ENCODE measurements at regions not wholly inside any gene's neighbourhood (a gene's known extent, or its start where the extent isn't known, plus 50 kb on each side); places are given as distances from the start of the nearest gene placed in this dataset.
"Not testable (repeated sequence)": the region's sequence is repeated elsewhere in the genome, so short reads cannot be mapped to it uniquely, and the experiment has no call there.

DNA sequence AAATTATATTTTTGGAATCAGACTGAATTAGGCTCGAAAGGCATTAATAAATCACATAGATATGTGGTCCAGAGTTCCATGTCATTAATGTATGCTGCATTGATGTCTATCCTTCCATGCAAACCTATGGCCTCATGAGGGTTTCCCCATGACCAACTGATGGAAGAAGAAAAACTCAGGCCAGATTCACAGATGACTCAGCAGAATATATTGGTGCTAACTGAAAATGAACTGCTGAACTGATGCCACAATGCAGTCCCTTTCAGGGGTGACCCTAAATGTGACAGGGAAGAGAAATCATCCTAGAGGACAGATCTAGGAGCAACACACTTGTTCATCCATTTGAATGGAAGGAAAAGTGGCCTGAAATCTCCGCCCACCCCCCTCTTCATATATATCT, 110.5 kb upstream of the KCND3 start:
- no peak for DNase-seq (ENCODE audit: low read depth in 2 of 2)

GRCh38 chr1:112105557-112105956, 116.1 kb upstream of the KCND3 start:
- no peak for DNase-seq (ENCODE audit: low read depth in 2 of 2)

DNA sequence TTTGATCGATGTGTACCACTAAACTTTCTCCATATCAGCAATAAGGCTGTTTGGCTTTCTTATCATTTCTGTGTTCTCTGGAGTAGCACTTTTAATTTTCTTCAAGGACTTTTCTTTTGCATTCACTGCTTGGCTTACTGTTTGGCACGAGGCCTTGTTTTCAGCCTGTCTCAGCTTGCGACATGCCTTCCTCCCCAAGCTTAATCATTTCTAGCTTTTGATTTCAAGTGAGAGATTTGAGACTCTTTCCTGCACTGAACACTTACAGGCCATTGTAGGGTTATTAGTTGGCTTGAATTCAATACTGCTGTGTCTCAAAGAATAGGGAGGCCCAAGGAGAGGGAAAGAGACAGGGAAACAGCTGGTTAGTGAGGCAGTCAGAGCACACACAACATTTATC, 120.6 kb upstream of the KCND3 start:
- DNase-seq (ENCODE audit: low read depth in 2 of 2) = no peak

DNA sequence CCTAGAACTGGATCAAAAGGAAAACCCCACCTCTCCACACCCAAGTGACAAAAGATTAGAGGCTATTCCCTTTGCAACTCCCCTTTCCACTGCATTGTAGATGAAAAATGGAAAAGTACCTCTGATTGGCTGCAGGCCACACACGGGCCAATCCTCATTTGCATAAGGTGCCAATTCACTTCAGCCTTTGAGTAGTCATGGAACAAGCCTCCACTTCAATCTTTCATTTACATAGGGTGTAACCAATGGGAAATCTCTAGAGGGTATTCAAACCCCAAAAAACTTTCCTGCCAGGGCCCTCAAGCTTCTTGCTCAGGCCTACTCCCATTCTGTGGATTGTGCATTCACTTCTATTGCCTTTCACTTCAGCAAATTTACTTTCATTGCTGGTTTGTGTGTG, 122.3 kb upstream of the KCND3 start:
- no peak for DNase-seq (ENCODE audit: low read depth in 2 of 2)

DNA sequence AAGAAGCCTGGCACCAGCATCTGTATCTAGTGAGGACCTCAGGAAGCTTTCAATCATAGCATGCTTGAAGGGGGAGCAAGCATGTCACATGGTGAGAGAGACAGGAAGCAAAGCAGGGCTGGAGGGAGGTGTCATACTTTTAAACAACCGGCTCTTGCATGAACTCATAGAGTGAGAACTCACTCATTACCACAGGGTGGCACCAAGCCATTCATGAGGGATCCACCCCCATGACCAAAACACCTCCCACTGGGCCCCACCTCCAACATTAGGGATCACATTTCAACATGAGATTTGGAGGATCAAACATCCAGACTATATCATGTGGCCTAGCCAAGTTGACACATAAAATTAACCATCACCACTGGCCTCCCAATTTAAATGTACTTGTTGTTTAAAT, 125.1 kb upstream of the KCND3 start:
- no peak for DNase-seq (ENCODE audit: low read depth in 2 of 2)

GRCh38 chr1:112126598-112126997, 137.1 kb upstream of the KCND3 start:
- no peak for DNase-seq (ENCODE audit: low read depth in 2 of 2)

DNA sequence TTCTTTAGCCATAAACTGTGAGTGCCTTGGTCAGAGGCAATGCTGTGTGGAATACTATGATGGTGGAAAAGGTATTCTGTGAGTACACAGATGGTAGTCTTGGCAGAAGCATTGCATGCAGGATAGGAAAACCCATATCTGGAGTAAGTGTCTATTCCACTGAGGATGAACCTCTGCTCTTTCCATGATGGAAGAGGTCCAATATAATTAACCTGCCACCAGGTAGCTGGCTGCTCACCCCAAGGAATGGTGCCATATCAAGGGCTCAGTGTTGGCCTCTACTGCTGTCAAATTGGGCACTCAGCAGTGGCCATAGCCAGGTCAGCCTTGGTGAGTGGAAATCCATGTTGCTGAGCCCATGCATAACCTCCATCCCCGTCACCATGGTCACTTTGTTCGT, 138.1 kb upstream of the KCND3 start:
- not testable (repeated sequence) for DNase-seq (ENCODE audit: low read depth in 2 of 2)

DNA sequence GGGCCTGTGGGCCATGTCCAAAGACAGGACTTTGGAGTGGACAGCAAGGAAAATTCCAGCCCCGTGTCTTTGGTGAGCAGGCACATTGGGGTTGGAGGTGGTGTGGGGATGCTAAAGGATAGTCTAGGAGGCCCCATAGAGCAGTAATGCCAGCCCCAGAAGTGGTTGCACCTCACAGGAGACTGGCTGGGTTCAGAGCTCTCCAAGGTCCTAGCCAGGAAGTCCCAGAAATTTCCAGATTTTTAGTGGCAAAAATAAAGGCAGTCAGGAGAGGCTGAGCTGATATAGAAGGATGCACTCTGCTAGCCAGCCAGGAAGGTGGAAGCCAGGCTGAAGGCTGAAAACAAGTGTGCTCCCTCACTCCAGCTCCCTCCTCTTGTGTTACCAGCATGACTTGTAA, 144.0 kb upstream of the KCND3 start:
- DNase-seq (ENCODE audit: low read depth in 2 of 2) = no peak

- DNase-seq (ENCODE audit: low read depth in 2 of 2) = no peak
These were observed 151.3 kb upstream of the KCND3 start for GRCh38 chr1:112140743-112141142.

- no peak for DNase-seq (ENCODE audit: low read depth in 2 of 2)
These were observed 151.8 kb upstream of the KCND3 start for GRCh38 chr1:112141301-112141700.

GRCh38 chr1:112141923-112142322, 152.5 kb upstream of the KCND3 start:
- no peak for DNase-seq (ENCODE audit: low read depth in 2 of 2)

DNA sequence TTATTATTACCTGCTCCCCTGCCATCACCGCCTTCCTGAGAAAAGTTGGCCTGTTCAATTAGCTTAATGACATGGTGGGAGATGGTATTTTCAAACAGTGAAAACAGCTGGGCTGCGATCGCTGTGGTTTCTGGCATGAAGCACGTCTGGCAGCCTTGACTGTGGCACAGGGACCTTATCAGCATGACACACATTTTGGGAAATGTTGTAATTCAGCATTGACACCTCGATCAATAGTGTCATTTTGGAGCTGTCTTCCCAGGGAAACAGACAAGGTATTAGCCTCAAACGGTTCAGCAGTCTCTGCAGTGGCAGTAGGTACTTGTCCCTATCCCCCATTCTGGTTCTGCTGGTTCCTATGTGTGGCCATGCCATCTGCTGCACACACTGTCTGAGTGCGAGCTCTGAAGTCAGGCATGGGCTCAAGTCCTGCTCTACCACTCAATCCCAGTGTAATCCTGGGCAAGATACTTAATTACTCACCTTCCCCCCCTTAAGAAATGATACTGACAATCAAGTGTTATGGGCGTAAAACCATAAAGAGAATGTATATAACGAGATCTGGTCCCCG, 154.5 kb upstream of the KCND3 start:
- no peak for DNase-seq (ENCODE audit: low read depth in 2 of 2)

GRCh38 chr1:112144733-112145426, 155.4 kb upstream of the KCND3 start:
- no peak for DNase-seq (ENCODE audit: low read depth in 2 of 2)

- DNase-seq (ENCODE audit: low read depth in 2 of 2) = no peak
These were observed 156.8 kb upstream of the KCND3 start for GRCh38 chr1:112146201-112146715.

DNA sequence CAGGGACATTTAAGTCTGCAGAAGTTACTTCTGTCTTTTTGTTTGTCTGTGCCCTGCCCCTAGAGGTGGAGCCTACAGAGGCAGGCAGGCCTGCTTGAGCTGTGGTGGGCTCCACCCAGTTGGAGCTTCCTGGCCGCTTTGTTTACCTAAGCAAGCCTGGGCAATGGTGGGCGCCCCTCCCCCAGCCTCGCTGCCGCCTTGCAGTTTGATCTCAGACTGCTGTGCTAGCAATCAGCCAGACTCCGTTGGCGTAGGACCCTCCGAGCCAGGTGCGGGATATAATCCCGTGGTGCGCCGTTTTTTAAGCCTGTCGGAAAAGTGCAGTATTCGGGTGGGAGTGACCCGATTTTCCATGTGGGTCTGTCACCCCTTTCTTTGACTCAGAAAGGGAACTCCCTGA, 170.7 kb upstream of the KCND3 start:
- not testable (repeated sequence) for DNase-seq (ENCODE audit: low read depth in 2 of 2)

GRCh38 chr1:112165375-112165774, 175.9 kb upstream of the KCND3 start:
- no peak for DNase-seq (ENCODE audit: low read depth in 2 of 2)

DNA sequence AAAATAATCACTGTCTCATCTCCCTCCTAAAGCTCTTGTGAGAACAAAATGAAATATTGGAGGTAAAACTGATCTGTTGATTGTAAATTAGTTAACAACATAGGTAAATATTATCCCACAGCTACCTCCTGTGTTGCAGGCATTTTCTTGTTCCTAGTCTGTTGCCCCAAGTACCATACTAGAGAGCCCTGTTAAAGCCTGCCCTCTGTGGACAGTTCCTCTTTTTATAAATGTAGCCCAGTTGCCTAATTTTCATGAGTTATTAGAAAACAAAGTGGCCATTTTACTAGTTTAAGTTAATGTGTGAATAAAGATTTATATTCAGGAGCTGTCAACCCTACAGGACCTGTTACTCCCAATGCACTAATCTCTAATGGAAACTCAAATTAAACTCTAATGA, 180.0 kb upstream of the KCND3 start:
- DNase-seq (ENCODE audit: low read depth in 2 of 2) = no peak

DNA sequence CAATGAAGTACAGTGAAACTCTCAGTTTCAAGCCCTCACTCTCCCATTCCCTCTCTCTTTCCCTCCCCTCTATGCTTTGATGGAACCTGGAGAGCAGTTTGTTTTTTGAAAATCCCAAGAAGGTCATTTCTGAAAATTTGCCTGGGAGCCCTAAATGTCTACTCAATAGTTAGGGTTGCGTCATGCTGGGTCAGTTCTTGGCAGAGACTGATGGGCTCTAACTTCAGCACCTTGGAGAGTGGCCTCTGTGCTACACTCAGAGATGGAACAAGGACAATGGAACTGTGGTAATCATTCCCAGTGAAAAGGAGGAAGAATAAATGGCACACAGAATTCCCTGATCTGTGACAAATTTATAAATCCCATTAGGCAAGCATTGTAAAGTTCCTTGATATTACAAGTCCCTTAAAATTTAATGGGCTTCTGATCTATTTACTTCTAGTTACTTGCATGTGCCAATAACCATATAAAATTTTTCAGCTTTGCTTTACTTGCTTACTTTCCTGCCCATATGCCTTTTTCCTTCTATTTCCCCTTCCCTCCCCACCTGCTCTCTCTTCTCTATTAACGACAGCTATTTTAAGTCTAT, 182.9 kb upstream of the KCND3 start:
- DNase-seq (ENCODE audit: low read depth in 2 of 2) = no peak

- no peak for DNase-seq (ENCODE audit: low read depth in 2 of 2)
These were observed 187.8 kb upstream of the KCND3 start for GRCh38 chr1:112177314-112177713.

DNA sequence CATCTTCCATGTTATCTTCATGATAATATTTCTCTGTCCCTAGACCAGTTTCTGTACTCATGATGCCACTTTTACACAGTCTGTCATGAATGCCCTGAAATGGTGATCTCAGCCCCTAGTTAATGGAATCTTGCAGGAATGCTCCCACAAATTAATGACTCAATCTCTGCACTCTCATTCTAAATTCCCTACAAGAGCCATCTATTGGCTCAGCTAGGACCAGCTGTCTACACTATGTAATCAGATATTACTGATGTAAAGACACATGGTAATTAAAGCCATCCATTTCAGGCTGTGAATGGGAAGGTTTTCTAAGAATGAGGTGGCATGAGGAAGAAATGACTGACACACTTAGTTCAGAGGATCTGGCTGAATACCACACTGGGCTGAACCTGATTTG, 199.1 kb upstream of the KCND3 start:
- no peak for DNase-seq (ENCODE audit: low read depth in 2 of 2)

GRCh38 chr1:112196008-112196588, 199.9 kb upstream of the CTTNBP2NL start:
- no peak for DNase-seq (ENCODE audit: low read depth in 2 of 2)

- DNase-seq (ENCODE audit: low read depth in 2 of 2) = no peak
These were observed 199.3 kb upstream of the CTTNBP2NL start for GRCh38 chr1:112196731-112197130.

- no peak for DNase-seq (ENCODE audit: low read depth in 2 of 2)
These were observed 186.5 kb upstream of the CTTNBP2NL start for GRCh38 chr1:112209493-112209892.
